Endothelial cell of umbilical vein (primary cell): ENCODE measurements at regions not wholly inside any gene's neighbourhood (a gene's known extent, or its start where the extent isn't known, plus 50 kb on each side); places are given as distances from the start of the nearest gene placed in this dataset.

Experiments used
- BruUV-seq: library from RNA; stranded (reverse); fragments of 400-500 nt; replicated peaks from 2 replicates; lab custom pipeline; 2021; lab: Mats Ljungman, UMichigan
- CTCF ChIA-PET: fragments of 300-600, 350-600 bp; sonication (Branson Sonifier 250); formaldehyde crosslinking; loops from one replicate; lab custom pipeline; 2021; ENCODE audit warnings: antibody characterized with exemption, inconsistent platforms; lab: Charles Lee
- POLR2A ChIA-PET: fragments of 300-600, 350-600 bp; sonication (Branson Sonifier 250); formaldehyde crosslinking; loops from one replicate; lab custom pipeline; 2021; ENCODE audit warnings: antibody characterized with exemption, inconsistent platforms; lab: Charles Lee
- DNase-seq: peaks from one replicate; pipeline ENCODE4 v3.0.0-alpha.2; 2011; ENCODE audit warnings: low read depth, low spot score
- FAIRE-seq: peaks from 2 replicates; lab custom pipeline; 2011; peaks lifted over from hg19 to GRCh38; lab: Jason Lieb, UNC
- H2AFZ ChIP-seq: 2 replicates; pipeline ENCODE4 v1.6.0; 2012; ENCODE audit warnings: low read depth, low read length, control low read depth, inconsistent platforms
- H3K27ac ChIP-seq: 2 replicates; pipeline ENCODE4 v1.5.1; 2011; ENCODE audit warnings: low read depth, mild to moderate bottlenecking, control low read depth, low read length, moderate library complexity; ENCODE audit not compliant: insufficient read depth
- H3K27me3 ChIP-seq, 2 experiments: 2 replicates each; pipeline versions ENCODE4 v1.6.0 to v1.6.1; 2011; ENCODE audit warnings: low read length in 2 of 2, mixed read lengths in 1 of 2; ENCODE audit not compliant: control insufficient read depth in 2 of 2, insufficient read depth in 2 of 2
- H3K36me3 ChIP-seq, 2 experiments: 2 replicates in 1 of 2; 3 replicates in 1 of 2; pipeline ENCODE4 v1.5.1; 2011; ENCODE audit warnings: low read length in 2 of 2, mild to moderate bottlenecking in 1 of 2, moderate library complexity in 1 of 2; ENCODE audit not compliant: control insufficient read depth in 2 of 2, insufficient read depth in 2 of 2; ENCODE audit errors: extremely low read depth in 1 of 2
- H3K4me1 ChIP-seq: 3 replicates; pipeline ENCODE4 v1.5.1; 2011; ENCODE audit warnings: mild to moderate bottlenecking, low read length; ENCODE audit not compliant: control insufficient read depth, insufficient read depth; ENCODE audit errors: extremely low read depth
- H3K4me2 ChIP-seq: 2 replicates; pipeline ENCODE4 v1.6.1; 2011; ENCODE audit warnings: low read length, control low read depth, mixed read lengths; ENCODE audit not compliant: insufficient read depth
- H3K4me3 ChIP-seq, 3 experiments: fragments of 200-600 bp in 1 of 3; sonication (generic), shearing (Covaris generic) in 1 of 3; replicated peaks in 1 of 3; 2 replicates each; pipeline ENCODE4 v1.5.1; 2011 to 2016; ENCODE audit warnings: control low read depth in 3 of 3, low read length in 3 of 3, mild to moderate bottlenecking in 2 of 3, inconsistent platforms in 1 of 3, low read depth in 1 of 3, moderate library complexity in 1 of 3; ENCODE audit not compliant: insufficient read depth in 1 of 3
- H3K79me2 ChIP-seq: 2 replicates; pipeline ENCODE4 v1.6.0; 2012; ENCODE audit warnings: low read length, inconsistent platforms; ENCODE audit not compliant: control insufficient read depth, insufficient read depth
- H3K9ac ChIP-seq: replicated peaks from 2 replicates; pipeline ENCODE3; 2011; ENCODE audit warnings: low read length, control low read depth; ENCODE audit not compliant: insufficient read depth; ENCODE audit errors: extremely low read depth
- H3K9me1 ChIP-seq: replicated peaks from 3 replicates; pipeline ENCODE4 v1.6.0; 2011; ENCODE audit warnings: mild to moderate bottlenecking, low read length; ENCODE audit not compliant: control insufficient read depth, insufficient read depth; ENCODE audit errors: extremely low read depth
- H3K9me3 ChIP-seq: replicated peaks from 2 replicates; pipeline ENCODE4 v1.5.1; 2012; ENCODE audit warnings: low read length, inconsistent platforms; ENCODE audit not compliant: control insufficient read depth, insufficient read depth
- H4K20me1 ChIP-seq: replicated peaks from 2 replicates; pipeline ENCODE3; 2011; ENCODE audit warnings: mild to moderate bottlenecking, low read length; ENCODE audit not compliant: control insufficient read depth, insufficient read depth; ENCODE audit errors: extremely low read depth
- EZH2 ChIP-seq: IDR thresholded peaks from 2 replicates; pipeline ENCODE4 v1.6.1; 2012; ENCODE audit warnings: borderline replicate concordance, low read depth, mild to moderate bottlenecking, moderate library complexity, low read length, inconsistent platforms; ENCODE audit not compliant: severe bottlenecking
- FOS ChIP-seq: IDR thresholded peaks from 2 replicates; pipeline ENCODE4 v1.6.1; 2011; ENCODE audit warnings: mild to moderate bottlenecking, low read length, moderate library complexity, borderline replicate concordance; ENCODE audit not compliant: insufficient read depth
- GATA2 ChIP-seq: IDR thresholded peaks from 2 replicates; pipeline ENCODE4 v1.7.0; 2011; ENCODE audit warnings: low read depth, mild to moderate bottlenecking, moderate library complexity, mixed read lengths, low read length; ENCODE audit not compliant: insufficient read length, insufficient read depth
- JUN ChIP-seq: IDR thresholded peaks from 2 replicates; pipeline ENCODE4 v1.6.1; 2011; ENCODE audit warnings: borderline replicate concordance, low read depth; ENCODE audit not compliant: insufficient read length, insufficient read depth
- MYC ChIP-seq: IDR thresholded peaks from one replicate; pipeline ENCODE4 v1.6.1; 2011; ENCODE audit warnings: mild to moderate bottlenecking, low read depth, low read length
- POLR2A ChIP-seq: IDR thresholded peaks from 2 replicates; pipeline ENCODE4 v1.6.1; 2012; ENCODE audit warnings: low read depth, mild to moderate bottlenecking, control low read depth, low read length
- POLR2AphosphoS5 ChIP-seq: IDR thresholded peaks from 2 replicates; pipeline ENCODE4 v1.6.1; 2012; ENCODE audit warnings: low read depth, mild to moderate bottlenecking, control low read depth, low read length, moderate library complexity; ENCODE audit not compliant: insufficient read depth
- dilution Hi-C: fragments of 300-500 bp; cut with MboI; formaldehyde crosslinking; loops from one replicate; pipeline ENCODE4 v1.15.0; 2019; ENCODE audit warnings: low sequenced_read_pairs; ENCODE audit not compliant: extremely low pct_ligation_motif_present
- intact Hi-C: fragments of 100-400 bp; cut with micrococcal nuclease; formaldehyde crosslinking; loops from one replicate; pipeline ENCODE4 v1.10.0; 2022
- TF ChIP-seq, protein P1 (sequence below), 2 donors: IDR thresholded peaks; 1 replicate in 1 of 2; 2 replicates in 1 of 2; pipeline ENCODE4 v1.5.1; 2011; ENCODE audit warnings: low read length in 2 of 2, mild to moderate bottlenecking in 2 of 2, moderate library complexity in 2 of 2, control low read depth in 1 of 2, inconsistent platforms in 1 of 2, low read depth in 1 of 2; ENCODE audit not compliant: insufficient read depth in 1 of 2; ENCODE audit errors: extremely low read depth in 1 of 2
- TF ChIP-seq, protein P2 (sequence below): IDR thresholded peaks from 2 replicates; pipeline ENCODE4 v1.6.1; 2011; ENCODE audit not compliant: insufficient read depth, insufficient read length

DNA sequence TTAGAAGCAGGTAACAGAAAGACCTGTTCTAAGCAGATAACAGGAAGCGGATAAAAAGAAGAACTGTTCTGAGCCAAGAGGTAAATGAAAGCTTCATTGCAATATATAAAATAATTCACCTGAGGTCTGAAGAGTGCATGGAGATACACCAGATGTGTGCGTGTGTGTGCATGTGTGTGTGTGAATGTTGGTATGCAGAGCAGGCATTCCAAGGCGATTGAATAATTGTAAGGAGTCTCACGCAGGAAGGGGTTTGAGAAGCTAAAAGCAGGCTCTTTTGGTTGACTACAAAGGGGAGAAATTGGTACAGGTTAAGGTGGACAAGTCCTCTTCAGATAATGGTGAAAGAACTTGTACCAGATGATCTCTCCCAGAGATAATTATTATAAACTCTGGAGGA, 450.6 kb downstream of the DNAJB9 start:
- ChIA-PET POLR2A (no interaction called here), CTCF (no interaction called here)
- no peaks in the 10 kb centered on the region for H3K9me1 ChIP-seq
- H2AFZ ChIP-seq = no peak overlapping the region
- TF ChIP-seq EZH2 (no peak), FOS (no peak), JUN (no peak), POLR2A (no peak)
- TF ChIP-seq, protein P1, sequence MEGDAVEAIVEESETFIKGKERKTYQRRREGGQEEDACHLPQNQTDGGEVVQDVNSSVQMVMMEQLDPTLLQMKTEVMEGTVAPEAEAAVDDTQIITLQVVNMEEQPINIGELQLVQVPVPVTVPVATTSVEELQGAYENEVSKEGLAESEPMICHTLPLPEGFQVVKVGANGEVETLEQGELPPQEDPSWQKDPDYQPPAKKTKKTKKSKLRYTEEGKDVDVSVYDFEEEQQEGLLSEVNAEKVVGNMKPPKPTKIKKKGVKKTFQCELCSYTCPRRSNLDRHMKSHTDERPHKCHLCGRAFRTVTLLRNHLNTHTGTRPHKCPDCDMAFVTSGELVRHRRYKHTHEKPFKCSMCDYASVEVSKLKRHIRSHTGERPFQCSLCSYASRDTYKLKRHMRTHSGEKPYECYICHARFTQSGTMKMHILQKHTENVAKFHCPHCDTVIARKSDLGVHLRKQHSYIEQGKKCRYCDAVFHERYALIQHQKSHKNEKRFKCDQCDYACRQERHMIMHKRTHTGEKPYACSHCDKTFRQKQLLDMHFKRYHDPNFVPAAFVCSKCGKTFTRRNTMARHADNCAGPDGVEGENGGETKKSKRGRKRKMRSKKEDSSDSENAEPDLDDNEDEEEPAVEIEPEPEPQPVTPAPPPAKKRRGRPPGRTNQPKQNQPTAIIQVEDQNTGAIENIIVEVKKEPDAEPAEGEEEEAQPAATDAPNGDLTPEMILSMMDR (IDR thresholded peaks at IDR 0.05; ENCODE audit: extremely low read depth in 1 of 2, insufficient read depth in 1 of 2, low read depth in 1 of 2, low read length in 2 of 2) = no peak
- no TSS peak for BruUV-seq
- no peaks in the 10 kb centered on the region for H3K27me3 ChIP-seq
- intact Hi-C loops = no loop called here
- H3K4me3 ChIP-seq = no peak overlapping the region
- dilution Hi-C loops = no loop called here
- H3K9ac ChIP-seq = no peak overlapping the region
- H3K9me3 ChIP-seq = no peaks in the 10 kb centered on the region
- FAIRE-seq (no peak), DNase-seq (no peak)
- H3K36me3 ChIP-seq = no peaks in the 10 kb centered on the region
- H3K27ac ChIP-seq = no peak overlapping the region
- no peak overlapping the region for H3K4me2 ChIP-seq
- H3K4me1 ChIP-seq = no peaks in the 10 kb centered on the region
- no peaks in the 10 kb centered on the region for H3K79me2 ChIP-seq
- no peaks in the 10 kb centered on the region for H4K20me1 ChIP-seq

DNA sequence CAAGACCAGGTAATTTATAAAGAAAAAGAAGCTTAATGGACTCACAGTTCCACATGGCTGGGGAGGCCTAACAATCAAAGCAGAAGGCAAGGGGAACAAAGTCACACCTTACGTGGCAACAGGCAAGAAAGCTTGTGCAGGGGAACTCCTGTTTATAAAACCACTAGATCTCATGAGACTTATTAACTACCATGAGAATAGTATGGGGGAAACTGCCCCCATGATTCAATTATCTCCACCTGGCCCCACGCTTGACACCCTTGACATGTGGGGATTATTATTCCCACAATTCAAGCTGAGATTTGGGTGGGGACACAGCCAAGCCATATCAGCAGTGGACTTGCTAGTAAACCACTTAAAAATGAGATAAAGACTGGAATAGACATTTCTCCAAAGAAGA, 451.7 kb downstream of the DNAJB9 start:
- dilution Hi-C loops (no loop called here), intact Hi-C loops (no loop called here)
- DNase-seq (no peak), FAIRE-seq (no peak)
- Histone ChIP-seq H3K36me3 (no peaks in the 10 kb centered on the region), H2AFZ (no peak overlapping the region), H3K9me1 (no peaks in the 10 kb centered on the region), H3K79me2 (no peaks in the 10 kb centered on the region), H3K4me3 (no peak overlapping the region), H3K9ac (no peak overlapping the region), H3K27me3 (no peaks in the 10 kb centered on the region), H3K4me1 (no peaks in the 10 kb centered on the region), H3K9me3 (no peaks in the 10 kb centered on the region), H3K4me2 (no peak overlapping the region), H3K27ac (no peak overlapping the region), H4K20me1 (no peaks in the 10 kb centered on the region)
- BruUV-seq = no TSS peak
- TF ChIP-seq FOS (no peak), EZH2 (no peak), MYC (no peak), JUN (no peak), POLR2AphosphoS5 (no peak), GATA2 (no peak), POLR2A (no peak)
- TF ChIP-seq, protein P1 (IDR thresholded peaks at IDR 0.05; ENCODE audit: extremely low read depth in 1 of 2, insufficient read depth in 1 of 2, low read depth in 1 of 2, low read length in 2 of 2) = no peak
- TF ChIP-seq, protein P2, sequence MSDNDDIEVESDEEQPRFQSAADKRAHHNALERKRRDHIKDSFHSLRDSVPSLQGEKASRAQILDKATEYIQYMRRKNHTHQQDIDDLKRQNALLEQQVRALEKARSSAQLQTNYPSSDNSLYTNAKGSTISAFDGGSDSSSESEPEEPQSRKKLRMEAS = no peak
- CTCF ChIA-PET = no interaction called here
- POLR2A ChIA-PET = no interaction called here
